ENCODE measurements at regions not wholly inside any gene's neighbourhood (a gene's known extent, or its start where the extent isn't known, plus 50 kb on each side); places are given as distances from the start of the nearest gene placed in this dataset.

DNA sequence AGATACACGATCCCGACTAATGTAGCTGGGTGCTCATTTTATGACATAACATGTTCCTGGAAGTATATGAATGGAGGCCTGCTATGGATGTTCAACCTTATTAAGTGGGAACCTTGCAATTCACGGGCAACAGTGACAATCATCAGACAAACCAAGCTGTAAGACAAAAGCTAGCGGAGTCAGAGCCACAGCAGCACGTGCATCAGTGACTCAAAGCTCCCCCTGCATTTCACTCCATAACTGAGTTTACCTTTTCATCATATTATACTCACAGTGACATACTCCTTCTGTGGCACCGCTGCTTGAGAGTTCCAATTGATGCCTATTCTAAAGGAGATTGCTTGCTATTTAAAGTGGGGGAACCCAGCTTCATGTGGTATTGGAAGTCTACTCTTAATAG lies 176.0 kb upstream of the PITRM1 start:
- TF ChIP-seq, protein P1, sequence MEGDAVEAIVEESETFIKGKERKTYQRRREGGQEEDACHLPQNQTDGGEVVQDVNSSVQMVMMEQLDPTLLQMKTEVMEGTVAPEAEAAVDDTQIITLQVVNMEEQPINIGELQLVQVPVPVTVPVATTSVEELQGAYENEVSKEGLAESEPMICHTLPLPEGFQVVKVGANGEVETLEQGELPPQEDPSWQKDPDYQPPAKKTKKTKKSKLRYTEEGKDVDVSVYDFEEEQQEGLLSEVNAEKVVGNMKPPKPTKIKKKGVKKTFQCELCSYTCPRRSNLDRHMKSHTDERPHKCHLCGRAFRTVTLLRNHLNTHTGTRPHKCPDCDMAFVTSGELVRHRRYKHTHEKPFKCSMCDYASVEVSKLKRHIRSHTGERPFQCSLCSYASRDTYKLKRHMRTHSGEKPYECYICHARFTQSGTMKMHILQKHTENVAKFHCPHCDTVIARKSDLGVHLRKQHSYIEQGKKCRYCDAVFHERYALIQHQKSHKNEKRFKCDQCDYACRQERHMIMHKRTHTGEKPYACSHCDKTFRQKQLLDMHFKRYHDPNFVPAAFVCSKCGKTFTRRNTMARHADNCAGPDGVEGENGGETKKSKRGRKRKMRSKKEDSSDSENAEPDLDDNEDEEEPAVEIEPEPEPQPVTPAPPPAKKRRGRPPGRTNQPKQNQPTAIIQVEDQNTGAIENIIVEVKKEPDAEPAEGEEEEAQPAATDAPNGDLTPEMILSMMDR (IDR thresholded peaks at IDR 0.05): no peak
- no peak for TF ChIP-seq POLR2A (IDR thresholded peaks at IDR 0.05)

Data from heart left ventricle (tissue), 13 donors.